K562 (cell line): ENCODE measurements at regions not wholly inside any gene's neighbourhood (a gene's known extent, or its start where the extent isn't known, plus 50 kb on each side); places are given as distances from the start of the nearest gene placed in this dataset.

ENCODE experiments used
- MEIS2 ChIP-seq: fragments of 450-650 bp; IDR thresholded peaks from 2 replicates; pipeline ENCODE4 v1.6.1; 2014; ENCODE audit warnings: mild to moderate bottlenecking; ENCODE audit not compliant: partially characterized antibody
- POLR2AphosphoS5 ChIP-seq: IDR thresholded peaks from 2 replicates; pipeline ENCODE4 v1.6.1; 2011; ENCODE audit warnings: mild to moderate bottlenecking, low read depth, low read length, moderate library complexity; ENCODE audit not compliant: control insufficient read depth, insufficient read depth
- TEAD1 ChIP-seq, 2 experiments: fragments of 450-650 bp in 1 of 2; sonication (generic) in 1 of 2; formaldehyde crosslinking; IDR thresholded peaks; 2 replicates each; pipeline versions ENCODE4 v1.4.0 to v1.8.0; 2020 to 2022; ENCODE audit warnings: mild to moderate bottlenecking in 2 of 2, missing genetic modification reagents in 1 of 2
- TF ChIP-seq, protein P1 (sequence below), 2 experiments: fragments of 200-800 bp in 1 of 2; sonication (Bioruptor generic) in 1 of 2; sonication (generic) in 1 of 2; formaldehyde crosslinking in 1 of 2; IDR thresholded peaks in 1 of 2; conservative IDR thresholded peaks in 1 of 2; 2 replicates each; pipeline versions ENCODE4 v1.5.0 to v1.6.1; 2016 to 2020; ENCODE audit warnings: missing compliant biosample characterization in 1 of 2, missing genetic modification characterization in 1 of 2, missing genetic modification reagents in 1 of 2
- TF ChIP-seq, protein P2 (sequence below): fragments of 450-650 bp; conservative IDR thresholded peaks from 2 replicates; pipeline ENCODE4 v1.6.1; 2016; ENCODE audit warnings: missing genetic modification characterization, low read depth, mild to moderate bottlenecking, missing compliant biosample characterization, moderate library complexity
- TF ChIP-seq, protein P3 (sequence below): fragments of 200-800 bp; sonication (Bioruptor generic); IDR thresholded peaks from 2 replicates; pipeline ENCODE4 v1.6.1; 2016; ENCODE audit warnings: missing genetic modification characterization, missing compliant biosample characterization

DNA sequence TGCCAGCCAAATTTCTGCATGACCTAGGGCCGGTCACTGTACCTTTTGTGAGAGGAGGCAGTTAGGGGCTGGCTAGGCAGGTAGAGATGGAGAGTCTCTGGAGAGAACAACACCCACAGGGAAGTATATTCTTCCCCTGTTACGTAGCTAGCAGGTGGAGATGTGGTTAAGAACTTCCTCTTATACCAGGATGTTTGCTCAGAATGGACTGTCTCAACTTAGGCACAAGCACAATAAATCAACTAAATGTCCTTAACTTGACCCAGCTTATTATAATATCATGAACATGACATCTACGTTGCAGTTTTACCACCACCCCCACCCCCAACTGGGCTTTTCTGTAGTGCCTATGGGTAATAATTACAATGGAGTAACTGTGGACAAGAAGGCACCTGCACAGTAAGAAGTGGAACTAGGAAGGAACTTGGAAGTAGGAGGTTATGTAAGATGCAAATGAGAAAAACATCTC, 60.7 kb upstream of the MPEG1 start (continued):
- 0 out of 4 replicates have a peak, but pooled peaks of 1 of the 2 experiments have one; percentile 28 for TF ChIP-seq TEAD1 (CRISPR knock-in tag; IDR thresholded peaks at IDR 0.05)
- TF ChIP-seq, protein P1, sequence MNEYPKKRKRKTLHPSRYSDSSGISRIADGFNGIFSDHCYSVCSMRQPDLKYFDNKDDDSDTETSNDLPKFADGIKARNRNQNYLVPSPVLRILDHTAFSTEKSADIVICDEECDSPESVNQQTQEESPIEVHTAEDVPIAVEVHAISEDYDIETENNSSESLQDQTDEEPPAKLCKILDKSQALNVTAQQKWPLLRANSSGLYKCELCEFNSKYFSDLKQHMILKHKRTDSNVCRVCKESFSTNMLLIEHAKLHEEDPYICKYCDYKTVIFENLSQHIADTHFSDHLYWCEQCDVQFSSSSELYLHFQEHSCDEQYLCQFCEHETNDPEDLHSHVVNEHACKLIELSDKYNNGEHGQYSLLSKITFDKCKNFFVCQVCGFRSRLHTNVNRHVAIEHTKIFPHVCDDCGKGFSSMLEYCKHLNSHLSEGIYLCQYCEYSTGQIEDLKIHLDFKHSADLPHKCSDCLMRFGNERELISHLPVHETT (CRISPR knock-in tag; conservative IDR thresholded peaks at IDR 0.05 in 1 of 2, IDR thresholded peaks at IDR 0.05 in 1 of 2) = peak in 1 of 2 experiments; percentile 67; a peak in 1 of 4 replicates
- TF ChIP-seq, protein P2, sequence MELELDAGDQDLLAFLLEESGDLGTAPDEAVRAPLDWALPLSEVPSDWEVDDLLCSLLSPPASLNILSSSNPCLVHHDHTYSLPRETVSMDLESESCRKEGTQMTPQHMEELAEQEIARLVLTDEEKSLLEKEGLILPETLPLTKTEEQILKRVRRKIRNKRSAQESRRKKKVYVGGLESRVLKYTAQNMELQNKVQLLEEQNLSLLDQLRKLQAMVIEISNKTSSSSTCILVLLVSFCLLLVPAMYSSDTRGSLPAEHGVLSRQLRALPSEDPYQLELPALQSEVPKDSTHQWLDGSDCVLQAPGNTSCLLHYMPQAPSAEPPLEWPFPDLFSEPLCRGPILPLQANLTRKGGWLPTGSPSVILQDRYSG = peak; percentile 85
- TF ChIP-seq POLR2AphosphoS5 = no peak
- TF ChIP-seq, protein P3, sequence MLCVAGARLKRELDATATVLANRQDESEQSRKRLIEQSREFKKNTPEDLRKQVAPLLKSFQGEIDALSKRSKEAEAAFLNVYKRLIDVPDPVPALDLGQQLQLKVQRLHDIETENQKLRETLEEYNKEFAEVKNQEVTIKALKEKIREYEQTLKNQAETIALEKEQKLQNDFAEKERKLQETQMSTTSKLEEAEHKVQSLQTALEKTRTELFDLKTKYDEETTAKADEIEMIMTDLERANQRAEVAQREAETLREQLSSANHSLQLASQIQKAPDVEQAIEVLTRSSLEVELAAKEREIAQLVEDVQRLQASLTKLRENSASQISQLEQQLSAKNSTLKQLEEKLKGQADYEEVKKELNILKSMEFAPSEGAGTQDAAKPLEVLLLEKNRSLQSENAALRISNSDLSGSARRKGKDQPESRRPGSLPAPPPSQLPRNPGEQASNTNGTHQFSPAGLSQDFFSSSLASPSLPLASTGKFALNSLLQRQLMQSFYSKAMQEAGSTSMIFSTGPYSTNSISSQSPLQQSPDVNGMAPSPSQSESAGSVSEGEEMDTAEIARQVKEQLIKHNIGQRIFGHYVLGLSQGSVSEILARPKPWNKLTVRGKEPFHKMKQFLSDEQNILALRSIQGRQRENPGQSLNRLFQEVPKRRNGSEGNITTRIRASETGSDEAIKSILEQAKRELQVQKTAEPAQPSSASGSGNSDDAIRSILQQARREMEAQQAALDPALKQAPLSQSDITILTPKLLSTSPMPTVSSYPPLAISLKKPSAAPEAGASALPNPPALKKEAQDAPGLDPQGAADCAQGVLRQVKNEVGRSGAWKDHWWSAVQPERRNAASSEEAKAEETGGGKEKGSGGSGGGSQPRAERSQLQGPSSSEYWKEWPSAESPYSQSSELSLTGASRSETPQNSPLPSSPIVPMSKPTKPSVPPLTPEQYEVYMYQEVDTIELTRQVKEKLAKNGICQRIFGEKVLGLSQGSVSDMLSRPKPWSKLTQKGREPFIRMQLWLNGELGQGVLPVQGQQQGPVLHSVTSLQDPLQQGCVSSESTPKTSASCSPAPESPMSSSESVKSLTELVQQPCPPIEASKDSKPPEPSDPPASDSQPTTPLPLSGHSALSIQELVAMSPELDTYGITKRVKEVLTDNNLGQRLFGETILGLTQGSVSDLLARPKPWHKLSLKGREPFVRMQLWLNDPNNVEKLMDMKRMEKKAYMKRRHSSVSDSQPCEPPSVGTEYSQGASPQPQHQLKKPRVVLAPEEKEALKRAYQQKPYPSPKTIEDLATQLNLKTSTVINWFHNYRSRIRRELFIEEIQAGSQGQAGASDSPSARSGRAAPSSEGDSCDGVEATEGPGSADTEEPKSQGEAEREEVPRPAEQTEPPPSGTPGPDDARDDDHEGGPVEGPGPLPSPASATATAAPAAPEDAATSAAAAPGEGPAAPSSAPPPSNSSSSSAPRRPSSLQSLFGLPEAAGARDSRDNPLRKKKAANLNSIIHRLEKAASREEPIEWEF (CRISPR knock-in tag) = no peak
- peak; percentile 74 for TF ChIP-seq MEIS2
- TF ChIP-seq, all 486 proteins: peak for 7
